Spleen (tissue), 7 donors: ENCODE measurements at regions not wholly inside any gene's neighbourhood (a gene's known extent, or its start where the extent isn't known, plus 50 kb on each side); places are given as distances from the start of the nearest gene placed in this dataset.

Experiments used
- POLR2A ChIP-seq, 3 donors: fragments of 450-650 bp; IDR thresholded peaks; one replicate each; pipeline ENCODE4 v1.5.1; 2017; ENCODE audit warnings: antibody characterized with exemption in 3 of 3, mild to moderate bottlenecking in 1 of 3
- POLR2AphosphoS5 ChIP-seq, 3 donors: sonication (generic); formaldehyde crosslinking; IDR thresholded peaks; one replicate each; pipeline ENCODE4 v1.5.1; 2017; ENCODE audit warnings: antibody characterized with exemption in 3 of 3
- TF ChIP-seq, protein P1 (sequence below), 11 experiments: fragments of 200-600 bp in 7 of 11; fragments of 450-650 bp in 4 of 11; sonication (generic) in 4 of 11; IDR thresholded peaks in 8 of 11; conservative IDR thresholded peaks in 3 of 11; 1 replicate in 7 of 11; 2 replicates in 4 of 11; pipeline versions ENCODE4 v1.4.0 to v1.8.0; 2016 to 2021; ENCODE audit warnings: antibody characterized with exemption in 11 of 11, inconsistent platforms in 4 of 11, mild to moderate bottlenecking in 1 of 11
- donor health status: DM: no; HTN: no; CAD: no; lungs with moderate emphysema.
- donor health status: DM: no; HTN: no; CAD: no.
- donor health status: DM: no; HTN: no; CAD: no.

DNA sequence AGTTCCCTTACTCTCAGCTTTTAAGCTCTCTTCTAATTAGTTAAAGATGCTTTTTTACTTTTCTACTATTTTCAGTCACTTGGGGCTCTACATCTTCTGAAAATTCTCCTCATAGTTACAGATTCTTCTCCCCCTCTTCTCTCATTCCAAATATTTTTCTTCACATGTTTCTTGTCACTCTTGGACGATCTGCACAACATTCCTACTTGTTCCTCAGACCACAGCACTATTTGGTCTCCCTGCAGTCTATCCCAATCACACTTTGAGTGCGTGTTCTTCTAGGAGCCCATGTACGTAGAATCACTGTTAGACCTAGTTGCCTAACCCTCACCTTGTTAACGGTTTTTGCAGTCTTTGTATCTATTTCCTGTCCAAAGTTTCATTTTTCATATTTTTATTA, 222.5 kb upstream of the SPRY2 start:
- TF ChIP-seq, protein P1, sequence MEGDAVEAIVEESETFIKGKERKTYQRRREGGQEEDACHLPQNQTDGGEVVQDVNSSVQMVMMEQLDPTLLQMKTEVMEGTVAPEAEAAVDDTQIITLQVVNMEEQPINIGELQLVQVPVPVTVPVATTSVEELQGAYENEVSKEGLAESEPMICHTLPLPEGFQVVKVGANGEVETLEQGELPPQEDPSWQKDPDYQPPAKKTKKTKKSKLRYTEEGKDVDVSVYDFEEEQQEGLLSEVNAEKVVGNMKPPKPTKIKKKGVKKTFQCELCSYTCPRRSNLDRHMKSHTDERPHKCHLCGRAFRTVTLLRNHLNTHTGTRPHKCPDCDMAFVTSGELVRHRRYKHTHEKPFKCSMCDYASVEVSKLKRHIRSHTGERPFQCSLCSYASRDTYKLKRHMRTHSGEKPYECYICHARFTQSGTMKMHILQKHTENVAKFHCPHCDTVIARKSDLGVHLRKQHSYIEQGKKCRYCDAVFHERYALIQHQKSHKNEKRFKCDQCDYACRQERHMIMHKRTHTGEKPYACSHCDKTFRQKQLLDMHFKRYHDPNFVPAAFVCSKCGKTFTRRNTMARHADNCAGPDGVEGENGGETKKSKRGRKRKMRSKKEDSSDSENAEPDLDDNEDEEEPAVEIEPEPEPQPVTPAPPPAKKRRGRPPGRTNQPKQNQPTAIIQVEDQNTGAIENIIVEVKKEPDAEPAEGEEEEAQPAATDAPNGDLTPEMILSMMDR (IDR thresholded peaks at IDR 0.05 in 8 of 11, conservative IDR thresholded peaks at IDR 0.05 in 3 of 11) = no peak
- TF ChIP-seq POLR2A (IDR thresholded peaks at IDR 0.05) (no peak), POLR2AphosphoS5 (IDR thresholded peaks at IDR 0.05) (no peak)
